H1 (cell line): ENCODE measurements at regions not wholly inside any gene's neighbourhood (a gene's known extent, or its start where the extent isn't known, plus 50 kb on each side); places are given as distances from the start of the nearest gene placed in this dataset.

ENCODE experiments used
- CTCF ChIA-PET: fragments of 300-600 bp; sonication (Branson Sonifier 250); formaldehyde crosslinking; loops from one replicate; lab custom pipeline; 2021; ENCODE audit not compliant: partially characterized antibody; lab: Charles Lee
- POLR2A ChIA-PET: fragments of 300-600 bp; sonication (Branson Sonifier 250); formaldehyde crosslinking; loops from one replicate; lab custom pipeline; 2021; ENCODE audit warnings: inconsistent platforms; ENCODE audit not compliant: partially characterized antibody; lab: Charles Lee
- DNase-seq, 2 experiments: peaks; one replicate each; pipeline versions ENCODE4 v3.0.0 to v3.0.0-alpha.2; 2010 to 2022; ENCODE audit warnings: low spot score in 2 of 2, low read depth in 1 of 2, mixed read lengths in 1 of 2
- FAIRE-seq: peaks from 2 replicates; lab custom pipeline; 2011; peaks lifted over from hg19 to GRCh38; lab: Jason Lieb, UNC
- H2AFZ ChIP-seq: 2 replicates; pipeline ENCODE4 v1.8.1; 2012; ENCODE audit warnings: low read length, inconsistent platforms
- H2AK5ac ChIP-seq: 2 replicates; pipeline ENCODE4 v1.6.1; 2013; ENCODE audit warnings: low read depth, low read length
- H2BK120ac ChIP-seq: replicated peaks from 2 replicates; pipeline ENCODE3; 2013; ENCODE audit warnings: low read depth, low read length, inconsistent platforms
- H2BK12ac ChIP-seq: 2 replicates; pipeline ENCODE4 v1.6.1; 2013; ENCODE audit warnings: low read depth, low read length
- H2BK15ac ChIP-seq: 2 replicates; pipeline ENCODE4 v1.6.1; 2013; ENCODE audit warnings: low read length
- H2BK20ac ChIP-seq: 2 replicates; pipeline ENCODE4 v1.6.1; 2013; ENCODE audit warnings: low read length
- H2BK5ac ChIP-seq: 2 replicates; pipeline ENCODE4 v1.6.1; 2013; ENCODE audit warnings: low read depth, low read length
- H3K14ac ChIP-seq: 2 replicates; pipeline ENCODE4 v1.6.1; 2013; ENCODE audit warnings: inconsistent platforms; ENCODE audit not compliant: insufficient read length
- H3K18ac ChIP-seq: 2 replicates; pipeline ENCODE4 v1.6.1; 2013; ENCODE audit warnings: low read length; ENCODE audit errors: extremely low read depth
- H3K23ac ChIP-seq: 2 replicates; pipeline ENCODE4 v1.6.1; 2013; ENCODE audit warnings: inconsistent platforms; ENCODE audit not compliant: insufficient read length
- H3K23me2 ChIP-seq: 2 replicates; pipeline ENCODE4 v1.6.1; 2013; ENCODE audit warnings: low read depth, low read length
- H3K27ac ChIP-seq: 2 replicates; pipeline ENCODE4 v1.6.1; 2011; ENCODE audit warnings: low read depth, low read length, inconsistent platforms
- H3K27me3 ChIP-seq, 4 experiments: replicated peaks in 1 of 4; 1 replicate in 1 of 4; 2 replicates in 3 of 4; pipeline versions ENCODE4 v1.6.1 to v1.8.1; 2011 to 2013; ENCODE audit warnings: low read length in 3 of 4, mild to moderate bottlenecking in 3 of 4, inconsistent platforms in 2 of 4, mixed read lengths in 2 of 4, moderate library complexity in 1 of 4; ENCODE audit not compliant: control insufficient read depth in 3 of 4, insufficient read depth in 3 of 4; ENCODE audit errors: extremely low read depth in 1 of 4
- H3K36me3 ChIP-seq, 4 experiments: 2 replicates each; pipeline versions ENCODE4 v1.6.1 to v1.8.1; 2011 to 2013; ENCODE audit warnings: mild to moderate bottlenecking in 4 of 4, low read length in 3 of 4, moderate library complexity in 2 of 4, control low read depth in 1 of 4, inconsistent platforms in 1 of 4; ENCODE audit not compliant: insufficient read depth in 4 of 4, control insufficient read depth in 2 of 4
- H3K4ac ChIP-seq: replicated peaks from 2 replicates; pipeline ENCODE3; 2013; ENCODE audit warnings: low read length, low read depth, mixed read lengths, inconsistent platforms; ENCODE audit not compliant: insufficient read length
- H3K4me1 ChIP-seq, 4 experiments: replicated peaks in 1 of 4; 1 replicate in 1 of 4; 2 replicates in 3 of 4; pipeline versions ENCODE4 v1.6.1 to v1.8.1; 2011 to 2013; ENCODE audit warnings: low read length in 3 of 4, inconsistent platforms in 2 of 4, mixed read lengths in 1 of 4; ENCODE audit not compliant: insufficient read depth in 4 of 4, control insufficient read depth in 3 of 4
- H3K4me2 ChIP-seq, 2 experiments: 2 replicates each; pipeline versions ENCODE4 v1.6.1 to v1.8.1; 2011 to 2013; ENCODE audit warnings: low read depth in 2 of 2, low read length in 2 of 2, control low read depth in 1 of 2, inconsistent platforms in 1 of 2, mild to moderate bottlenecking in 1 of 2; ENCODE audit not compliant: insufficient read depth in 1 of 2
- H3K4me3 ChIP-seq, 4 experiments: fragments of 200-600, 300-600 bp in 1 of 4; sonication (generic), shearing (Covaris generic), sonication (Bioruptor Twin) in 1 of 4; 2 replicates each; pipeline versions ENCODE4 v1.5.1 to v1.8.1; 2011 to 2016; ENCODE audit warnings: low read length in 4 of 4, low read depth in 3 of 4, control low read depth in 2 of 4, inconsistent platforms in 2 of 4, mild to moderate bottlenecking in 2 of 4, mixed read lengths in 1 of 4, moderate library complexity in 1 of 4; ENCODE audit not compliant: insufficient read depth in 2 of 4; ENCODE audit errors: extremely low read depth in 1 of 4
- H3K56ac ChIP-seq: replicated peaks from 2 replicates; pipeline ENCODE3; 2013; ENCODE audit warnings: low read depth, mild to moderate bottlenecking, mixed read lengths, low read length, inconsistent platforms; ENCODE audit not compliant: insufficient read length
- H3K79me1 ChIP-seq: 2 replicates; pipeline ENCODE4 v1.6.1; 2013; ENCODE audit warnings: low read depth, low read length, control low read depth
- H3K79me2 ChIP-seq, 2 experiments: 2 replicates each; pipeline versions ENCODE4 v1.6.1 to v1.8.1; 2012 to 2013; ENCODE audit warnings: low read length in 2 of 2, mild to moderate bottlenecking in 2 of 2, inconsistent platforms in 1 of 2; ENCODE audit not compliant: insufficient read depth in 2 of 2, control insufficient read depth in 1 of 2
- H3K9ac ChIP-seq, 4 experiments: replicated peaks in 1 of 4; 1 replicate in 1 of 4; 2 replicates in 3 of 4; pipeline versions ENCODE4 v1.6.1 to v1.8.1; 2011 to 2013; ENCODE audit warnings: low read depth in 3 of 4, low read length in 3 of 4, control low read depth in 2 of 4, mild to moderate bottlenecking in 2 of 4, moderate library complexity in 2 of 4, inconsistent platforms in 1 of 4; ENCODE audit errors: extremely low read depth in 1 of 4
- H3K9me3 ChIP-seq, 2 experiments: 2 replicates each; pipeline versions ENCODE4 v1.6.1 to v1.8.1; 2012 to 2013; ENCODE audit warnings: mild to moderate bottlenecking in 2 of 2, moderate library complexity in 2 of 2, control low read depth in 1 of 2, inconsistent platforms in 1 of 2, low read depth in 1 of 2, low read length in 1 of 2, mixed read lengths in 1 of 2; ENCODE audit not compliant: insufficient read depth in 2 of 2
- H4K20me1 ChIP-seq, 2 experiments: replicated peaks in 1 of 2; 2 replicates each; pipeline versions ENCODE3 to v1.8.1; 2011 to 2013; ENCODE audit warnings: inconsistent platforms in 2 of 2, low read length in 2 of 2, mild to moderate bottlenecking in 1 of 2; ENCODE audit not compliant: insufficient read depth in 2 of 2, control insufficient read depth in 1 of 2
- H4K5ac ChIP-seq: 2 replicates; pipeline ENCODE4 v1.6.1; 2013; ENCODE audit warnings: low read length, low read depth, mixed read lengths, inconsistent platforms; ENCODE audit not compliant: insufficient read length
- H4K8ac ChIP-seq: 2 replicates; pipeline ENCODE4 v1.8.0; 2013; ENCODE audit warnings: mild to moderate bottlenecking, moderate library complexity, low read length, inconsistent platforms; ENCODE audit not compliant: insufficient read depth; ENCODE audit errors: extremely low read depth
- H4K91ac ChIP-seq: replicated peaks from 2 replicates; pipeline ENCODE3; 2013; ENCODE audit warnings: low read length, mixed read lengths, inconsistent platforms; ENCODE audit not compliant: insufficient read length
- CTCF ChIP-seq, 3 experiments: IDR thresholded peaks; 1 replicate in 2 of 3; 2 replicates in 1 of 3; pipeline versions ENCODE4 v1.5.1 to v1.6.1; 2011; ENCODE audit warnings: low read length in 3 of 3, mild to moderate bottlenecking in 3 of 3, inconsistent platforms in 2 of 3, low read depth in 1 of 3, moderate library complexity in 1 of 3; ENCODE audit not compliant: insufficient read depth in 1 of 3; ENCODE audit errors: control extremely low read depth in 1 of 3
- FOSL1 ChIP-seq: IDR thresholded peaks from 2 replicates; pipeline ENCODE4 v1.6.1; 2011; ENCODE audit warnings: mild to moderate bottlenecking, low read depth, low read length, moderate library complexity; ENCODE audit not compliant: insufficient read depth
- HDAC2 ChIP-seq, 2 experiments: fragments of 300-600 bp in 1 of 2; sonication (generic) in 1 of 2; IDR thresholded peaks; 2 replicates each; pipeline ENCODE4 v1.6.1; 2011 to 2012; ENCODE audit warnings: low read depth in 2 of 2, low read length in 2 of 2, mild to moderate bottlenecking in 2 of 2, moderate library complexity in 2 of 2, borderline replicate concordance in 1 of 2, inconsistent platforms in 1 of 2
- NANOG ChIP-seq: IDR thresholded peaks from 2 replicates; pipeline ENCODE4 v1.6.1; 2011; ENCODE audit warnings: low read length, low read depth, mild to moderate bottlenecking, inconsistent platforms; ENCODE audit not compliant: insufficient read depth, poor library complexity, severe bottlenecking
- RAD21 ChIP-seq, 2 experiments: IDR thresholded peaks in 1 of 2; conservative IDR thresholded peaks in 1 of 2; 2 replicates each; pipeline ENCODE4 v1.6.1; 2011; ENCODE audit warnings: low read depth in 2 of 2, low read length in 2 of 2, improper control_type of control experiment in 1 of 2, inconsistent platforms in 1 of 2, mild to moderate bottlenecking in 1 of 2, moderate library complexity in 1 of 2
- USF2 ChIP-seq: IDR thresholded peaks from 2 replicates; pipeline ENCODE4 v1.6.1; 2011; ENCODE audit warnings: low read length, improper control_type of control experiment
- WGBS, 2 experiments: shearing (Covaris generic) in 1 of 2; methylation state at CpG; one replicate each; pipeline versions ENCODE4 v1.1.6 to v1.1.7; 2013 to 2015; ENCODE audit warnings: low lambda C conversion rate in 2 of 2, mixed read lengths in 2 of 2, inconsistent platforms in 1 of 2, low coverage in 1 of 2, missing lambda C conversion rate in 1 of 2; ENCODE audit not compliant: insufficient replicate concordance in 2 of 2, insufficient coverage in 1 of 2, insufficient read length in 1 of 2; ENCODE audit errors: extremely low coverage in 1 of 2, missing lambda C conversion rate in 1 of 2; 5-methylcytosine and 5-hydroxymethylcytosine counted together

GRCh38 chr5:54766748-54767147 is 218.6 kb downstream of the ESM1 start:
- TF ChIP-seq FOSL1 (no peak), CTCF (IDR thresholded peaks at IDR 0.05; ENCODE audit: control extremely low read depth in 1 of 3, insufficient read depth in 1 of 3, low read depth in 1 of 3, low read length in 3 of 3) (peak; percentile 14 to 49 (median 42); a peak in 2 of 4 replicates), USF2 (no peak), RAD21 (IDR thresholded peaks at IDR 0.05 in 1 of 2, conservative IDR thresholded peaks at IDR 0.05 in 1 of 2; ENCODE audit: low read depth in 2 of 2, low read length in 2 of 2) (peak; percentile 21 to 29; a peak in 3 of 4 replicates), NANOG (no peak), HDAC2 (IDR thresholded peaks at IDR 0.05; ENCODE audit: borderline replicate concordance in 1 of 2, low read depth in 2 of 2, low read length in 2 of 2) (no peak)
- no peak for FAIRE-seq
- Histone ChIP-seq H2BK5ac (no peak overlapping the region), H3K56ac (no peak overlapping the region), H2BK12ac (no peak overlapping the region), H2BK120ac (no peak overlapping the region), H2BK20ac (no peak overlapping the region), H3K4ac (no peak overlapping the region), H3K23ac (no peak overlapping the region), H3K27ac (no peak overlapping the region), H4K5ac (no peak overlapping the region), H3K23me2 (no peaks in the 10 kb centered on the region), H3K14ac (no peak overlapping the region), H2AFZ (no peak overlapping the region), H3K4me3 (no peak overlapping the region), H4K8ac (no peak overlapping the region), H3K27me3 (peaks cover 0 to 1% (median 0%) of the 10 kb centered on the region in 4 experiments; a peak in 1 of 7 replicates), H3K18ac (no peak overlapping the region), H3K4me1 (no peaks in the 10 kb centered on the region), H2BK15ac (no peak overlapping the region), H4K91ac (no peak overlapping the region), H3K9ac (no peak overlapping the region), H3K79me2 (no peaks in the 10 kb centered on the region), H2AK5ac (no peak overlapping the region), H3K79me1 (no peaks in the 10 kb centered on the region), H3K36me3 (no peaks in the 10 kb centered on the region), H3K4me2 (no peak overlapping the region), H3K9me3 (no peaks in the 10 kb centered on the region), H4K20me1 (no peaks in the 10 kb centered on the region)
- POLR2A ChIA-PET = no interaction called here
- DNase-seq = no peak
- CTCF ChIA-PET = interaction anchor here (0.7 to 3.7 kb wide), 8 partner anchors 9 to 249 kb away, joined by 3 to 19 read pairs (median 4); partner anchors contain the start of gene SNX18
- WGBS, 2 experiments = 83% methylated on average over 1 of the region's 1 CpG; no CpG with 5 or more reads in 1 of the 2 experiments
